ENCODE measurements at regions not wholly inside any gene's neighbourhood (a gene's known extent, or its start where the extent isn't known, plus 50 kb on each side); places are given as distances from the start of the nearest gene placed in this dataset.

DNA sequence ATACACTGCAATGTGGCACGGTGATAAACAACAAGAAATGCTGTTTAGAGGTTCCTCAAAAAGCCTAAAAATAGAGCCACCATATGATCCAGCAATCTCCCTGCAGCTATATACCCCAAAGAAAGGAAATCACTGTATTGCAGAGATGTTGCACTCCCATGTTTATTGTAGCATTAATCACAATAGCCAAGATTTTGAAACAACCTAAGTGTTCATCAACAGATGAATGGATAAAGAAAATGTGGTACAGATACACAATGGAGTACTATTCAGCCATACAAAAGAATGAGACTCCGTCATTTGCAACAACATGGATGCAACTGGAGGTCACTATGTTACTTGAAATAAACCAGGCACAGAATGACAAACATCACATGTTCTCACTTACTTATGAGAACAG is 365.8 kb upstream of the DIPK2B start:
- TF ChIP-seq, protein P1, sequence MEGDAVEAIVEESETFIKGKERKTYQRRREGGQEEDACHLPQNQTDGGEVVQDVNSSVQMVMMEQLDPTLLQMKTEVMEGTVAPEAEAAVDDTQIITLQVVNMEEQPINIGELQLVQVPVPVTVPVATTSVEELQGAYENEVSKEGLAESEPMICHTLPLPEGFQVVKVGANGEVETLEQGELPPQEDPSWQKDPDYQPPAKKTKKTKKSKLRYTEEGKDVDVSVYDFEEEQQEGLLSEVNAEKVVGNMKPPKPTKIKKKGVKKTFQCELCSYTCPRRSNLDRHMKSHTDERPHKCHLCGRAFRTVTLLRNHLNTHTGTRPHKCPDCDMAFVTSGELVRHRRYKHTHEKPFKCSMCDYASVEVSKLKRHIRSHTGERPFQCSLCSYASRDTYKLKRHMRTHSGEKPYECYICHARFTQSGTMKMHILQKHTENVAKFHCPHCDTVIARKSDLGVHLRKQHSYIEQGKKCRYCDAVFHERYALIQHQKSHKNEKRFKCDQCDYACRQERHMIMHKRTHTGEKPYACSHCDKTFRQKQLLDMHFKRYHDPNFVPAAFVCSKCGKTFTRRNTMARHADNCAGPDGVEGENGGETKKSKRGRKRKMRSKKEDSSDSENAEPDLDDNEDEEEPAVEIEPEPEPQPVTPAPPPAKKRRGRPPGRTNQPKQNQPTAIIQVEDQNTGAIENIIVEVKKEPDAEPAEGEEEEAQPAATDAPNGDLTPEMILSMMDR (IDR thresholded peaks at IDR 0.05): no peak
- TF ChIP-seq POLR2AphosphoS5 (IDR thresholded peaks at IDR 0.05; ENCODE audit: low read depth, low read length) (no peak), SIN3A (IDR thresholded peaks at IDR 0.05; ENCODE audit: borderline replicate concordance, insufficient read depth, low read depth, low read length) (no peak)

Data from Panc1 (cell line).